ENCODE measurements at regions not wholly inside any gene's neighbourhood (a gene's known extent, or its start where the extent isn't known, plus 50 kb on each side); places are given as distances from the start of the nearest gene placed in this dataset.

GRCh38 chr7:118877187-118877586 lies 652.7 kb downstream of the ANKRD7 start:
- Histone ChIP-seq H4K8ac (ENCODE audit: low read depth in 2 of 2, low read length in 2 of 2) (no peak overlapping the region), H3K4ac (ENCODE audit: low read depth, low read length) (no peak overlapping the region), H3K27me3 (ENCODE audit: control insufficient read depth, insufficient read depth, low read length) (no peaks in the 10 kb centered on the region), H3K27ac (ENCODE audit: insufficient read depth, low read length) (no peak overlapping the region), H3K4me2 (ENCODE audit: low read depth, low read length) (no peak overlapping the region), H3K23ac (ENCODE audit: low read depth, low read length) (no peak overlapping the region), H3K4me1 (ENCODE audit: control insufficient read depth, insufficient read depth, low read length) (no peaks in the 10 kb centered on the region), H3K9me3 (ENCODE audit: control insufficient read depth, insufficient read depth, low read length) (no peaks in the 10 kb centered on the region; the same call in 1 of the 2 replicates), H3K4me3 (ENCODE audit: insufficient read depth, low read depth, low read length) (no peak overlapping the region), H3K79me1 (ENCODE audit: low read depth in 1 of 2, low read length in 2 of 2) (no peaks in the 10 kb centered on the region), H4K5ac (ENCODE audit: low read depth, low read length) (no peak overlapping the region), H3K14ac (replicated peaks; ENCODE audit: low read depth, low read length) (no peak overlapping the region), H2BK15ac (ENCODE audit: low read depth, low read length) (no peak overlapping the region), H2AK9ac (replicated peaks; ENCODE audit: low read depth, low read length, poor library complexity) (no peak overlapping the region), H2BK20ac (ENCODE audit: low read depth, low read length) (no peak overlapping the region), H4K20me1 (ENCODE audit: insufficient read depth, low read length) (no peaks in the 10 kb centered on the region), H4K91ac (ENCODE audit: insufficient read depth, low read depth, low read length) (no peak overlapping the region), H2BK120ac (ENCODE audit: low read depth, low read length) (no peak overlapping the region), H3K36me3 (ENCODE audit: control insufficient read depth, insufficient read depth, low read length) (no peaks in the 10 kb centered on the region), H3K18ac (ENCODE audit: low read depth, low read length) (no peak overlapping the region), H2AFZ (replicated peaks; ENCODE audit: low read length, poor library complexity) (no peak overlapping the region), H3K56ac (ENCODE audit: extremely low read depth, insufficient read depth, low read length) (no peak overlapping the region), H3K9ac (ENCODE audit: low read depth, low read length) (no peak overlapping the region), H3K9me1 (ENCODE audit: insufficient read depth, low read length) (no peaks in the 10 kb centered on the region), H2BK5ac (ENCODE audit: low read depth, low read length, poor library complexity, severe bottlenecking) (no peak overlapping the region), H2AK5ac (ENCODE audit: low read depth, low read length) (no peak overlapping the region)
- WGBS, 2 experiments (ENCODE audit: extremely low coverage in 2 of 2, insufficient read length in 1 of 2) = 100% methylated on average over 1 of the region's 2 CpGs; no CpG with 5 or more reads in 1 of the 2 experiments
- POLR2A ChIA-PET (ENCODE audit: unreplicated experiment) = no interaction called here
- dilution Hi-C loops (cut with HindIII; ENCODE audit: low sequenced_read_pairs, unreplicated experiment) = no loop called here
- intact Hi-C loops (cut with micrococcal nuclease) = no loop called here
- ATAC-seq (ENCODE audit: low read depth) (no peak), DNase-seq (no peak)
- in situ Hi-C loops (cut with MboI; ENCODE audit: low sequenced_read_pairs) = no loop called here
- CTCF ChIA-PET = no interaction called here
- no peak for TF ChIP-seq MAFK (IDR thresholded peaks at IDR 0.05; ENCODE audit: low read depth, low read length)
- no peak for TF ChIP-seq RAD21 (IDR thresholded peaks at IDR 0.05; ENCODE audit: low read length)
- TF ChIP-seq RFX5 (IDR thresholded peaks at IDR 0.05; ENCODE audit: low read depth, low read length) = no peak
- TF ChIP-seq MAZ (IDR thresholded peaks at IDR 0.05; ENCODE audit: borderline replicate concordance, low read depth, low read length) = no peak
- TF ChIP-seq MXI1 (IDR thresholded peaks at IDR 0.05; ENCODE audit: borderline replicate concordance, low read depth, low read length) = no peak
- TF ChIP-seq ELK1 (IDR thresholded peaks at IDR 0.05; ENCODE audit: borderline replicate concordance, low read depth, low read length) = no peak
- no peak for TF ChIP-seq NFE2L2 (IDR thresholded peaks at IDR 0.05; ENCODE audit: low read depth, low read length)
- no peak for TF ChIP-seq SMC3 (IDR thresholded peaks at IDR 0.05; ENCODE audit: low read depth, low read length)
- no peak for TF ChIP-seq CTCF (conservative IDR thresholded peaks at IDR 0.05; ENCODE audit: low read depth, low read length)
- no peak for TF ChIP-seq RCOR1 (IDR thresholded peaks at IDR 0.05; ENCODE audit: insufficient replicate concordance, low read length)
- no peak for TF ChIP-seq USF2 (IDR thresholded peaks at IDR 0.05; ENCODE audit: low read depth, low read length)
- TF ChIP-seq CHD1 (IDR thresholded peaks at IDR 0.05; ENCODE audit: low read depth, low read length) = no peak
- no peak for TF ChIP-seq FOS (IDR thresholded peaks at IDR 0.05; ENCODE audit: low read depth, low read length)
- no peak for TF ChIP-seq CEBPB (IDR thresholded peaks at IDR 0.05; ENCODE audit: low read depth, low read length)
- no peak for TF ChIP-seq BHLHE40 (IDR thresholded peaks at IDR 0.05; ENCODE audit: low read depth, low read length)
- no peak for TF ChIP-seq POLR2A (IDR thresholded peaks at IDR 0.05; ENCODE audit: low read depth, low read length)
- BruUV-seq (replicated peaks) = no TSS peak

All from IMR-90 (cell line).